H1 (cell line): ENCODE measurements at regions not wholly inside any gene's neighbourhood (a gene's known extent, or its start where the extent isn't known, plus 50 kb on each side); places are given as distances from the start of the nearest gene placed in this dataset.

Experiments
- CTCF ChIA-PET: fragments of 300-600 bp; sonication (Branson Sonifier 250); formaldehyde crosslinking; loops from one replicate; lab custom pipeline; 2021; ENCODE audit not compliant: partially characterized antibody; lab: Charles Lee
- POLR2A ChIA-PET: fragments of 300-600 bp; sonication (Branson Sonifier 250); formaldehyde crosslinking; loops from one replicate; lab custom pipeline; 2021; ENCODE audit warnings: inconsistent platforms; ENCODE audit not compliant: partially characterized antibody; lab: Charles Lee
- DNase-seq, 2 experiments: peaks; one replicate each; pipeline versions ENCODE4 v3.0.0 to v3.0.0-alpha.2; 2010 to 2022; ENCODE audit warnings: low spot score in 2 of 2, low read depth in 1 of 2, mixed read lengths in 1 of 2
- FAIRE-seq: peaks from 2 replicates; lab custom pipeline; 2011; peaks lifted over from hg19 to GRCh38; lab: Jason Lieb, UNC
- H2AFZ ChIP-seq: 2 replicates; pipeline ENCODE4 v1.8.1; 2012; ENCODE audit warnings: low read length, inconsistent platforms
- H2AK5ac ChIP-seq: 2 replicates; pipeline ENCODE4 v1.6.1; 2013; ENCODE audit warnings: low read depth, low read length
- H2BK120ac ChIP-seq: replicated peaks from 2 replicates; pipeline ENCODE3; 2013; ENCODE audit warnings: low read depth, low read length, inconsistent platforms
- H2BK12ac ChIP-seq: 2 replicates; pipeline ENCODE4 v1.6.1; 2013; ENCODE audit warnings: low read depth, low read length
- H2BK15ac ChIP-seq: 2 replicates; pipeline ENCODE4 v1.6.1; 2013; ENCODE audit warnings: low read length
- H2BK20ac ChIP-seq: 2 replicates; pipeline ENCODE4 v1.6.1; 2013; ENCODE audit warnings: low read length
- H2BK5ac ChIP-seq: 2 replicates; pipeline ENCODE4 v1.6.1; 2013; ENCODE audit warnings: low read depth, low read length
- H3K14ac ChIP-seq: 2 replicates; pipeline ENCODE4 v1.6.1; 2013; ENCODE audit warnings: inconsistent platforms; ENCODE audit not compliant: insufficient read length
- H3K18ac ChIP-seq: 2 replicates; pipeline ENCODE4 v1.6.1; 2013; ENCODE audit warnings: low read length; ENCODE audit errors: extremely low read depth
- H3K23ac ChIP-seq: 2 replicates; pipeline ENCODE4 v1.6.1; 2013; ENCODE audit warnings: inconsistent platforms; ENCODE audit not compliant: insufficient read length
- H3K23me2 ChIP-seq: 2 replicates; pipeline ENCODE4 v1.6.1; 2013; ENCODE audit warnings: low read depth, low read length
- H3K27ac ChIP-seq: 2 replicates; pipeline ENCODE4 v1.6.1; 2011; ENCODE audit warnings: low read depth, low read length, inconsistent platforms
- H3K27me3 ChIP-seq, 4 experiments: replicated peaks in 1 of 4; 1 replicate in 1 of 4; 2 replicates in 3 of 4; pipeline versions ENCODE4 v1.6.1 to v1.8.1; 2011 to 2013; ENCODE audit warnings: low read length in 3 of 4, mild to moderate bottlenecking in 3 of 4, inconsistent platforms in 2 of 4, mixed read lengths in 2 of 4, moderate library complexity in 1 of 4; ENCODE audit not compliant: control insufficient read depth in 3 of 4, insufficient read depth in 3 of 4; ENCODE audit errors: extremely low read depth in 1 of 4
- H3K36me3 ChIP-seq, 4 experiments: 2 replicates each; pipeline versions ENCODE4 v1.6.1 to v1.8.1; 2011 to 2013; ENCODE audit warnings: mild to moderate bottlenecking in 4 of 4, low read length in 3 of 4, moderate library complexity in 2 of 4, control low read depth in 1 of 4, inconsistent platforms in 1 of 4; ENCODE audit not compliant: insufficient read depth in 4 of 4, control insufficient read depth in 2 of 4
- H3K4ac ChIP-seq: replicated peaks from 2 replicates; pipeline ENCODE3; 2013; ENCODE audit warnings: low read length, low read depth, mixed read lengths, inconsistent platforms; ENCODE audit not compliant: insufficient read length
- H3K4me1 ChIP-seq, 4 experiments: replicated peaks in 1 of 4; 1 replicate in 1 of 4; 2 replicates in 3 of 4; pipeline versions ENCODE4 v1.6.1 to v1.8.1; 2011 to 2013; ENCODE audit warnings: low read length in 3 of 4, inconsistent platforms in 2 of 4, mixed read lengths in 1 of 4; ENCODE audit not compliant: insufficient read depth in 4 of 4, control insufficient read depth in 3 of 4
- H3K4me2 ChIP-seq, 2 experiments: 2 replicates each; pipeline versions ENCODE4 v1.6.1 to v1.8.1; 2011 to 2013; ENCODE audit warnings: low read depth in 2 of 2, low read length in 2 of 2, control low read depth in 1 of 2, inconsistent platforms in 1 of 2, mild to moderate bottlenecking in 1 of 2; ENCODE audit not compliant: insufficient read depth in 1 of 2
- H3K4me3 ChIP-seq, 4 experiments: fragments of 200-600, 300-600 bp in 1 of 4; sonication (generic), shearing (Covaris generic), sonication (Bioruptor Twin) in 1 of 4; 2 replicates each; pipeline versions ENCODE4 v1.5.1 to v1.8.1; 2011 to 2016; ENCODE audit warnings: low read length in 4 of 4, low read depth in 3 of 4, control low read depth in 2 of 4, inconsistent platforms in 2 of 4, mild to moderate bottlenecking in 2 of 4, mixed read lengths in 1 of 4, moderate library complexity in 1 of 4; ENCODE audit not compliant: insufficient read depth in 2 of 4; ENCODE audit errors: extremely low read depth in 1 of 4
- H3K56ac ChIP-seq: replicated peaks from 2 replicates; pipeline ENCODE3; 2013; ENCODE audit warnings: low read depth, mild to moderate bottlenecking, mixed read lengths, low read length, inconsistent platforms; ENCODE audit not compliant: insufficient read length
- H3K79me1 ChIP-seq: 2 replicates; pipeline ENCODE4 v1.6.1; 2013; ENCODE audit warnings: low read depth, low read length, control low read depth
- H3K79me2 ChIP-seq, 2 experiments: 2 replicates each; pipeline versions ENCODE4 v1.6.1 to v1.8.1; 2012 to 2013; ENCODE audit warnings: low read length in 2 of 2, mild to moderate bottlenecking in 2 of 2, inconsistent platforms in 1 of 2; ENCODE audit not compliant: insufficient read depth in 2 of 2, control insufficient read depth in 1 of 2
- H3K9ac ChIP-seq, 4 experiments: replicated peaks in 1 of 4; 1 replicate in 1 of 4; 2 replicates in 3 of 4; pipeline versions ENCODE4 v1.6.1 to v1.8.1; 2011 to 2013; ENCODE audit warnings: low read depth in 3 of 4, low read length in 3 of 4, control low read depth in 2 of 4, mild to moderate bottlenecking in 2 of 4, moderate library complexity in 2 of 4, inconsistent platforms in 1 of 4; ENCODE audit errors: extremely low read depth in 1 of 4
- H3K9me3 ChIP-seq, 2 experiments: 2 replicates each; pipeline versions ENCODE4 v1.6.1 to v1.8.1; 2012 to 2013; ENCODE audit warnings: mild to moderate bottlenecking in 2 of 2, moderate library complexity in 2 of 2, control low read depth in 1 of 2, inconsistent platforms in 1 of 2, low read depth in 1 of 2, low read length in 1 of 2, mixed read lengths in 1 of 2; ENCODE audit not compliant: insufficient read depth in 2 of 2
- H4K20me1 ChIP-seq, 2 experiments: replicated peaks in 1 of 2; 2 replicates each; pipeline versions ENCODE3 to v1.8.1; 2011 to 2013; ENCODE audit warnings: inconsistent platforms in 2 of 2, low read length in 2 of 2, mild to moderate bottlenecking in 1 of 2; ENCODE audit not compliant: insufficient read depth in 2 of 2, control insufficient read depth in 1 of 2
- H4K5ac ChIP-seq: 2 replicates; pipeline ENCODE4 v1.6.1; 2013; ENCODE audit warnings: low read length, low read depth, mixed read lengths, inconsistent platforms; ENCODE audit not compliant: insufficient read length
- H4K8ac ChIP-seq: 2 replicates; pipeline ENCODE4 v1.8.0; 2013; ENCODE audit warnings: mild to moderate bottlenecking, moderate library complexity, low read length, inconsistent platforms; ENCODE audit not compliant: insufficient read depth; ENCODE audit errors: extremely low read depth
- H4K91ac ChIP-seq: replicated peaks from 2 replicates; pipeline ENCODE3; 2013; ENCODE audit warnings: low read length, mixed read lengths, inconsistent platforms; ENCODE audit not compliant: insufficient read length
- CREB1 ChIP-seq: IDR thresholded peaks from 2 replicates; pipeline ENCODE4 v1.6.1; 2012; ENCODE audit warnings: inconsistent platforms
- JUND ChIP-seq: IDR thresholded peaks from 2 replicates; pipeline ENCODE4 v1.6.1; 2011; ENCODE audit warnings: mild to moderate bottlenecking, improper control_type of control experiment, low read length
- RAD21 ChIP-seq, 2 experiments: IDR thresholded peaks in 1 of 2; conservative IDR thresholded peaks in 1 of 2; 2 replicates each; pipeline ENCODE4 v1.6.1; 2011; ENCODE audit warnings: low read depth in 2 of 2, low read length in 2 of 2, improper control_type of control experiment in 1 of 2, inconsistent platforms in 1 of 2, mild to moderate bottlenecking in 1 of 2, moderate library complexity in 1 of 2
- SP2 ChIP-seq: IDR thresholded peaks from 2 replicates; pipeline ENCODE4 v1.6.1; 2012; ENCODE audit warnings: mild to moderate bottlenecking, low read length, inconsistent platforms
- ZNF274 ChIP-seq: IDR thresholded peaks from 2 replicates; pipeline ENCODE4 v1.7.0; 2012; ENCODE audit warnings: low read length, borderline replicate concordance; ENCODE audit errors: extremely low read depth
- WGBS, 2 experiments: shearing (Covaris generic) in 1 of 2; methylation state at CpG; one replicate each; pipeline versions ENCODE4 v1.1.6 to v1.1.7; 2013 to 2015; ENCODE audit warnings: low lambda C conversion rate in 2 of 2, mixed read lengths in 2 of 2, inconsistent platforms in 1 of 2, low coverage in 1 of 2, missing lambda C conversion rate in 1 of 2; ENCODE audit not compliant: insufficient replicate concordance in 2 of 2, insufficient coverage in 1 of 2, insufficient read length in 1 of 2; ENCODE audit errors: extremely low coverage in 1 of 2, missing lambda C conversion rate in 1 of 2; 5-methylcytosine and 5-hydroxymethylcytosine counted together

DNA sequence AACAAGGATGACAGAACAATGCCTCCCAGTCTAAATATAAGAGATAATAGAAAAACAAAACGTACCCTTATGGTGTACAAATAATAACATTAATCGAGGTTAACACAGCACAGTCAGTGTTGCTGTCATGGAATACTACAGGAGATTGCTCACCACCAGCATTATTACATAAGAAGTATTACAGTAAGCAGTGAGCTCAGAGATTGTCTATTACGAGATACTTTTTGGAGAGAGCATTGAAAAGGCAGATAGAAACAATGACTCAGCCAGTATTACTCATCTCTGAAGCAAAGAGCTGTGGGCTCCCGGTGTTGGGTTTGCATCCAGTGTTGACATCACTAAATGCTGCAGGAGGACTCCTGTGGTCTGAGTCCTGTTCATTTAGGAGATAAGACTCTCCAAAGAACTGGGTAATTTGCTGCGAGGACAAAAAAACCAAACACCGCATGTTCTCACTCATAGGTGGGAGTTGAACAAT, 191.9 kb upstream of the SEMA6A start:
- Histone ChIP-seq H2BK20ac (no peak overlapping the region), H4K5ac (no peak overlapping the region), H4K20me1 (no peaks in the 10 kb centered on the region), H3K23ac (no peak overlapping the region), H3K27ac (no peak overlapping the region), H2AK5ac (no peak overlapping the region), H2BK5ac (no peak overlapping the region), H3K79me2 (no peaks in the 10 kb centered on the region), H3K4me3 (no peak overlapping the region), H3K79me1 (no peaks in the 10 kb centered on the region), H3K23me2 (no peaks in the 10 kb centered on the region), H3K14ac (no peak overlapping the region), H3K27me3 (no peaks in the 10 kb centered on the region), H3K9ac (no peak overlapping the region), H3K9me3 (no peaks in the 10 kb centered on the region), H3K4me2 (no peak overlapping the region), H4K91ac (no peak overlapping the region), H3K56ac (no peak overlapping the region), H3K36me3 (no peaks in the 10 kb centered on the region), H2AFZ (no peak overlapping the region), H4K8ac (no peak overlapping the region), H2BK120ac (no peak overlapping the region), H3K4me1 (peaks cover 0 to 10% (median 2%) of the 10 kb centered on the region in 4 experiments; a peak in 3 of 7 replicates), H3K18ac (no peak overlapping the region), H2BK15ac (no peak overlapping the region), H3K4ac (no peak overlapping the region), H2BK12ac (no peak overlapping the region)
- CTCF ChIA-PET = no interaction called here
- POLR2A ChIA-PET = interaction anchor here (0.8 kb wide), 1 partner anchor 16 kb away, joined by 3 read pairs; no protein-coding TSS in a partner anchor
- DNase-seq (no peak), FAIRE-seq (peak; percentile 65)
- WGBS, 2 experiments = 87% methylated on average over 6 of the region's 6 CpGs; no CpG with 5 or more reads in 1 of the 2 experiments
- TF ChIP-seq RAD21 (IDR thresholded peaks at IDR 0.05 in 1 of 2, conservative IDR thresholded peaks at IDR 0.05 in 1 of 2; ENCODE audit: low read depth in 2 of 2, low read length in 2 of 2) (no peak), JUND (no peak), SP2 (no peak), CREB1 (no peak), ZNF274 (no peak)
